ENCODE measurements at regions not wholly inside any gene's neighbourhood (a gene's known extent, or its start where the extent isn't known, plus 50 kb on each side); places are given as distances from the start of the nearest gene placed in this dataset.

DNA sequence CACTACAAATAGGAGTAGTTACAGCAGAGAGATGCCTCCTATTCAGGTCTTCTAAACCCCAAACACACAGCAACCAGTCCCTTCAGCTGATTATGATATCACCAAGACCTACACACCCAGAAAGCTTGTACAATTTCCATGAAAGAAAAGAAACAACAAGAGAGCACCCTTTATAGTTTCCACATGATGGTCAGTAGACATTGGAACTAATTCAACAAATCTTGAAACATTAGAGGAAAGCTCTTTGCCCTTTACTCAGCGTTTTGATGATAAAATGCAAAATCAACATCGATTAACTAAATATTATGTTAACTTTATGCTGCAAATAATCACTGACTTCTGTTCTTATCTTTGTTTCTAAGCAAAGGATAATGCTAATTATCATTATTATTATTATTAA is 393.6 kb upstream of the ID2 start:
- TF ChIP-seq SUZ12 (IDR thresholded peaks at IDR 0.05; ENCODE audit: extremely low read depth, insufficient read depth, insufficient read length) (no peak), ZNF274 (IDR thresholded peaks at IDR 0.05; ENCODE audit: low read depth, low read length) (no peak), YY1 (IDR thresholded peaks at IDR 0.05; ENCODE audit: insufficient read depth, insufficient read length) (no peak)

Measured in NT2/D1 (cell line).